GM19239 (cell line): ENCODE measurements at regions not wholly inside any gene's neighbourhood (a gene's known extent, or its start where the extent isn't known, plus 50 kb on each side); places are given as distances from the start of the nearest gene placed in this dataset.
"Not testable (repeated sequence)": the region's sequence is repeated elsewhere in the genome, so short reads cannot be mapped to it uniquely, and the experiment has no call there.

Experiments used
- DNase-seq: peaks from one replicate; pipeline ENCODE4 v3.0.0; 2011; ENCODE audit warnings: low spot score; ENCODE audit not compliant: insufficient read length
- FAIRE-seq: peaks from 2 replicates; lab custom pipeline; 2011; peaks lifted over from hg19 to GRCh38; lab: Jason Lieb, UNC

- DNase-seq, result no peak
- no peak for FAIRE-seq
These were observed 94.8 kb downstream of the ARRDC3 start for GRCh38 chr5:91288118-91288916.

- DNase-seq, FAIRE-seq: not testable (repeated sequence)
These were observed 98.1 kb downstream of the ARRDC3 start for GRCh38 chr5:91285062-91285461.

GRCh38 chr5:91283899-91284298 is 99.2 kb downstream of the ARRDC3 start:
- DNase-seq (no peak), FAIRE-seq (no peak)

- FAIRE-seq (no peak), DNase-seq (no peak)
These were observed 99.8 kb downstream of the ARRDC3 start for GRCh38 chr5:91283326-91283725.

- DNase-seq (no peak), FAIRE-seq (no peak)
These were observed 100.9 kb downstream of the ARRDC3 start for GRCh38 chr5:91282210-91282609.

- no peak for DNase-seq
- FAIRE-seq, result no peak
These were observed 101.7 kb downstream of the ARRDC3 start for GRCh38 chr5:91281401-91281800.

GRCh38 chr5:91280362-91281269 is 102.5 kb downstream of the ARRDC3 start:
- FAIRE-seq, result peak; percentile 93

GRCh38 chr5:91277840-91278239 is 105.3 kb downstream of the ARRDC3 start:
- FAIRE-seq (no peak), DNase-seq (no peak)

More at GRCh38 chr5:91280362-91281269, 102.5 kb downstream of the ARRDC3 start:
- peak; percentile 48 for DNase-seq

GRCh38 chr5:91277093-91277626 is 106.0 kb downstream of the ARRDC3 start:
- DNase-seq (no peak), FAIRE-seq (no peak)

- peak; percentile 28 for DNase-seq
These were observed 110.3 kb downstream of the ARRDC3 start for GRCh38 chr5:91272858-91273257.

GRCh38 chr5:91271999-91272398 is 111.1 kb downstream of the ARRDC3 start:
- DNase-seq (no peak), FAIRE-seq (peak; percentile 56)

More at GRCh38 chr5:91272858-91273257, 110.3 kb downstream of the ARRDC3 start:
- peak; percentile 74 for FAIRE-seq

GRCh38 chr5:91269198-91269597 is 113.9 kb downstream of the ARRDC3 start:
- DNase-seq, result no peak
- no peak for FAIRE-seq

GRCh38 chr5:91266184-91266705 is 116.9 kb downstream of the ARRDC3 start:
- no peak for DNase-seq
- no peak for FAIRE-seq

GRCh38 chr5:91264311-91265051 is 118.6 kb downstream of the ARRDC3 start:
- FAIRE-seq (no peak), DNase-seq (no peak)

GRCh38 chr5:91263898-91264297 is 119.2 kb downstream of the ARRDC3 start:
- DNase-seq (no peak), FAIRE-seq (no peak)

GRCh38 chr5:91257301-91257700 is 125.8 kb downstream of the ARRDC3 start:
- FAIRE-seq (no peak), DNase-seq (no peak)

- no peak for DNase-seq
- no peak for FAIRE-seq
These were observed 127.0 kb downstream of the ARRDC3 start for GRCh38 chr5:91256142-91256524.

- FAIRE-seq, result no peak
- no peak for DNase-seq
These were observed 127.5 kb downstream of the ARRDC3 start for GRCh38 chr5:91255396-91256141.

GRCh38 chr5:91252916-91253315 is 130.2 kb downstream of the ARRDC3 start:
- DNase-seq, result no peak
- no peak for FAIRE-seq
